ENCODE measurements at regions not wholly inside any gene's neighbourhood (a gene's known extent, or its start where the extent isn't known, plus 50 kb on each side); places are given as distances from the start of the nearest gene placed in this dataset.

- DNase-seq (ENCODE audit: low spot score), result no peak
Measured at GRCh38 chr2:117644403-117644802, 170.1 kb upstream of the DDX18 start.

GRCh38 chr2:117645458-117645857 lies 169.0 kb upstream of the DDX18 start:
- DNase-seq (ENCODE audit: low spot score), result no peak

GRCh38 chr2:117646099-117646498 lies 168.4 kb upstream of the DDX18 start:
- no peak for DNase-seq (ENCODE audit: low spot score)

- DNase-seq (ENCODE audit: low spot score), result no peak
Measured at GRCh38 chr2:117646872-117647271, 167.6 kb upstream of the DDX18 start.

GRCh38 chr2:117656546-117656945 lies 157.9 kb upstream of the DDX18 start:
- no peak for DNase-seq (ENCODE audit: low spot score)

GRCh38 chr2:117661619-117662018 lies 152.9 kb upstream of the DDX18 start:
- DNase-seq (ENCODE audit: low spot score), result no peak

- no peak for DNase-seq (ENCODE audit: low spot score)
Measured at GRCh38 chr2:117674172-117674571, 140.3 kb upstream of the DDX18 start.

GRCh38 chr2:117679952-117680351 lies 134.5 kb upstream of the DDX18 start:
- DNase-seq (ENCODE audit: low spot score), result no peak

- DNase-seq (ENCODE audit: low spot score), result no peak
Measured at GRCh38 chr2:117684919-117685318, 129.6 kb upstream of the DDX18 start.

- no peak for DNase-seq (ENCODE audit: low spot score)
Measured at GRCh38 chr2:117686699-117687098, 127.8 kb upstream of the DDX18 start.

GRCh38 chr2:117691595-117691994 lies 122.9 kb upstream of the DDX18 start:
- no peak for DNase-seq (ENCODE audit: low spot score)

- no peak for DNase-seq (ENCODE audit: low spot score)
Measured at GRCh38 chr2:117692001-117692763, 122.3 kb upstream of the DDX18 start.

GRCh38 chr2:117693154-117693553 lies 121.3 kb upstream of the DDX18 start:
- no peak for DNase-seq (ENCODE audit: low spot score)

GRCh38 chr2:117693651-117694050 lies 120.8 kb upstream of the DDX18 start:
- no peak for DNase-seq (ENCODE audit: low spot score)

- DNase-seq (ENCODE audit: low spot score), result no peak
Measured at GRCh38 chr2:117698287-117698686, 116.2 kb upstream of the DDX18 start.

GRCh38 chr2:117698819-117699218 lies 115.7 kb upstream of the DDX18 start:
- DNase-seq (ENCODE audit: low spot score), result no peak

- DNase-seq (ENCODE audit: low spot score), result no peak
Measured at GRCh38 chr2:117700471-117700870, 114.0 kb upstream of the DDX18 start.

- DNase-seq (ENCODE audit: low spot score), result no peak
Measured at GRCh38 chr2:117701365-117701764, 113.1 kb upstream of the DDX18 start.

GRCh38 chr2:117702098-117702497 lies 112.4 kb upstream of the DDX18 start:
- DNase-seq (ENCODE audit: low spot score), result no peak

- DNase-seq (ENCODE audit: low spot score), result no peak
Measured at GRCh38 chr2:117703858-117704257, 110.6 kb upstream of the DDX18 start.

GRCh38 chr2:117704818-117705217 lies 109.7 kb upstream of the DDX18 start:
- no peak for DNase-seq (ENCODE audit: low spot score)

- no peak for DNase-seq (ENCODE audit: low spot score)
Measured at GRCh38 chr2:117707874-117708273, 106.6 kb upstream of the DDX18 start.

- DNase-seq (ENCODE audit: low spot score), result no peak
Measured at GRCh38 chr2:117712684-117713083, 101.8 kb upstream of the DDX18 start.

GRCh38 chr2:117714110-117714509 lies 100.4 kb upstream of the DDX18 start:
- no peak for DNase-seq (ENCODE audit: low spot score)
